Esophagus mucosa (tissue), 1 donor: ENCODE measurements at regions not wholly inside any gene's neighbourhood (a gene's known extent, or its start where the extent isn't known, plus 50 kb on each side); places are given as distances from the start of the nearest gene placed in this dataset.

Experiments
- ATAC-seq: fragments of 200-7000 bp; cut with Tn5 transposase; one replicate; pipeline ENCODE4 v1.9.1; 2020
- donor health status: DM: yes; HTN: yes; CAD: no.

GRCh38 chr2:88281302-88282217, 111.4 kb downstream of the THNSL2 start:
- peak; percentile 72 for ATAC-seq

DNA sequence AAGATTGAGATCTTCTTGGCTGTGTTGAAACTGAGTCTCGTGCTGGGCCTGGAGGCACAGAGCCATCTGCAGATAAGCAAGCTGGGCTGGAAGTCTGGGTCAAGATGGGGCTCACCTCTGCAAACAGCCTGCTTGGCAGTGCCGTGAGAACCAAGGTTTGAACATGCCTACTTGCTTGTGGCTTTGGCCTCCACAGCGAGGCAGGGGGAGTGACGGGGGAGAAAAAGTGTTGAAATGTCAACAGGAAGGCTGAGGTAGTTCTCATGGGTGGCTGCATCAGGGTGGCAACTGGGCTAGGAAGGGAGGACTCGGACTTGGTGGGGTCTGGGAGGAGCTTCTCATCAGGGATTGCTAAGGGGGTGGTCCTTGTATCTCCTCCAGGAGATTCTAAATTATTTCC, 99.7 kb downstream of the THNSL2 start:
- no peak for ATAC-seq

DNA sequence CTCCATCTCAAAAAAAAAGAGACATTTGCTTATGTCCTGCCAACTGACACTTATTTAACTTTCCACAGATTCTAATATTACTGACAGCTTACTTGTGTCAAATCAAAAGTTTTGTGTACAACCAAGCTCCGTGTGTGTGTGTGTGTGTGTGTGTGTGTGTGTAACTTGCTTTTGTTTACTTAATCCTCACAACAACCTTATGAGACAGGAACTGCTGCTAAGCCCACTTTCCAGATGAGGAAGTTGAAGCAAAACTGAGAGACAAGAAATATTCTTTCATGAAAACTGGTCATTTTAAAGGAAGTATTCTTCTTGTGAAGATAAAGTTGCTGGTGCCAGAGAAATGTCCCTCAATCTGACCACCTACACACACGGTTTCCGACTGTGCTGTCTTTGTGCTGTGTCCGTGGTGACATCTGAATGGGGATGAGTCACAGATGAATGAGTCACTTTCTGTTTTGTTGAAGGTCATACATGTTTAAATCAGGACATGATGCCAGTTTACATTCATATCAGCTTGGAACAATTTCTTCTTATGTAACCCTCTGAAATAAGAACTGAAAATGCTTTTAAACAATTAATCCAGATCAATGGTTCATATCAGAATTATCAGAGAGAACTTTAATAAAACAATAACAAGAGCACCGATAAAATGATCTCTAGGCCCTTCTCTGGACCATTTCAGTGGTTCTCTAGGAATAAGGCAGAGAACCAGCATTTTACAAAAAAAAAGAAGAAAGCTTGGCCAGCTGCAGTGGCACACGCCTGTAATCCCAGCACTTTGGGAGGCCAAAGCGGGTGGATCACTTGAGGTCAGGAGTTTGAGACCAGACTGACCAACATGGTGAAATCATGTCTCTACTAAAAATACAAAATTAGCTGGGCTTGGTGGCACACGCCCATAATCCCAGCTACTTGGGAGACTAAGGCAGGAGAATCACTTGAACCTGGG, 95.5 kb downstream of the THNSL2 start:
- peak; percentile 53 for ATAC-seq

DNA sequence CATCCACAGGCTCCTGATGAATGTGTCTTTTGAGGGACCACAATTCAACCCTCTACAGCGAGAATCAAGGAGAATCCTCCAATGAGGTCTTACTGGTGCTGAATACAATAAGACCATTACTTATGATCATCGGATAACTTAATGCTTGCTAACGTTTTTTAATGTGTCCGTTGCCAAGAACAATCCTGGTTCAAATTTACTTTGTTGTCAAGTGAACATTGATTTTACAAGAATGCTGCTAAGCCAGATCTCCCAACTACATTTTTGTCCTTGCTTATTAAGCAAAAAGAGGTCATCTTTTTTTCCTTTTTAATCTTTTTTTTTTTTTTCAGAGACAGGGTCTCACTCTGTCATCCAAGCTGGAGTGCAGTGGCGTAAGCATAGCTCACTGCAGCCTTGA, 93.7 kb downstream of the THNSL2 start:
- no peak for ATAC-seq

DNA sequence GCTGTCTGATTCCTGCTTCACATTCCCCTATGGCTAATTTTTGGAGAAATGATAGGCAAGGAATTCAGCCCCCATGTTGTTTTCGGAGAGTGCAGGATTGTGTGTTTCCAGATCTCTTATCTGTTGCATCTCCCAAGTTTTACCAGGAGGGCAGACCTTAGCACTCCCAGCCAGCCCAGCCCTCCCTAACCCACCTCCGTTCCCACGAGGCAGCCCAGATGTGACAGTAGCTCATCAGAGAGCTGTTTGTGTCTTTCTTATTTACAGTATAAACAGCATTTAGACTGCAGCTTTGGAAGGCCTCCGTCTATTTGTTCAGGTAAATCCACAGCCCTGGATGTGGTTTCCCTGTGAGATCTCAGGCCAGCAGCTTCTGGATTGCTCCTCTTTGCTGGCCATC, 91.6 kb downstream of the THNSL2 start:
- no peak for ATAC-seq

DNA sequence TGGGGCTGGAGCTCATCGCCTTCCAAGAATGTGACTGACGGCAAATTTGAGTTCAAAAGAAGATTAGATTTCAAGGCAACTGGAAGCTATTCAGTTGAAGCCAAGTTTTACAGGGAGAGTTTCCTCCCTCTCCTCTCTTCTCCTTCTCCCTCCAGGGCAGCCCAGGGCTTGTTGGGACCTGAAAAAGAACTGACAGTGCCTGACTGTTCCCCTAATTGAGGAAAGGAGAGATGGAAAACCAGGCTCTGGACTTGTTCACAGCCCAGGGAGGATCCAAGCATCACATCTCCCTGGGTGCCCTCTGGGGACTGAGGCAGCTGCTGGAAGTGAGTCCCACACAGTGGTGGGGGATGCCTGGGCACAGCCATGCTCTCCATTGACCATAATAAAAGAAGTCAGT, 88.1 kb downstream of the THNSL2 start:
- peak; percentile 86 for ATAC-seq

DNA sequence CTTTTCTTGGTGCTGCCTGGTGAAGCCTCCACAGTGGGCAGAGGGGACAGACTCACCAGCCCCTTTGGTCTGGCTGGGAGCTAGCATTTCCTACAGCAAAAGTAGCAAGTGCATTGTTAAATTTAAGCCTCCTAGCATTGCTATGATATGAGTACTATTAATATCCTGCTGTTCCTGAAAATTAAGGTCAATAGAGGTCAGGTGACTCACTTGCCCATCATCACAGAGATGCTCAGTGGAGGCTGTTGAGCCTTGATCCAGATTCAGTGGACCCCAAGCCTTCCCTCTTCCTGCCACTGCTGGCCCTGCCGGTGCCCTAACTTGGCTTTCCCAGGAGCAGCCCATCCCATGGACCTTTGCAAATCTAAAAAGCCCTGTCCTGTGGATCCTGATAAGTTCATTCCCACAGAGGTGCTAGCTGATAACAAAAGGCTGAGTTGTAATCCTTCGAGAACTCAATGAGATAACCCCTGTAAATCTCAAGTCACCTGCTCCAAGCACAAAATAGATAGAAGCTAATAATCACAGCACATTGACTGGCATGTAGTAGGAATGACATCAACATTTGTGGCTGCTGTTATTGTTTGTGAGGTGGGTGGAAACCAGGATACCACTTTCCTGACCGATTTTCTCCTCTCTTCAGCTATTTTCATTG, 84.4 kb downstream of the THNSL2 start:
- ATAC-seq: no peak

DNA sequence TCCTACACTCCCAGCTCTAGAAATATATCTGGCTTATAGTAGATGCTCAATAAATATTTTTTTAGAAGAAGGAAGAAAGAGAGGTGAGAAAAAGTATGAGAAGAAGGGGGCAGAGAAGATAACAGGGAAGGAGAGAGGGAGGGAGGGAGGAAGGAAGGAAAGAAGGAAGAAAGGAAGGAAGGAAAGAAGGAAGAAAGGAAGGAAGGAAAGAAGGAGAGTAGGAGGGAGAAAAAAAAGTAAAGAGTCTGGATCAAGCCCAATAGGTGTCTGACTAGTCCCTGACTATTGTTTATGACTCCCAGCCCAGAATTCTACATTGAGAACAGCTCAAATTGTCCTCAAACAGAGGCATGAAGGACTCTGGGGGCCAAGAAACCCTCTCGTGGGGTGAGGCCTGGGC, 83.9 kb downstream of the THNSL2 start:
- no peak for ATAC-seq

DNA sequence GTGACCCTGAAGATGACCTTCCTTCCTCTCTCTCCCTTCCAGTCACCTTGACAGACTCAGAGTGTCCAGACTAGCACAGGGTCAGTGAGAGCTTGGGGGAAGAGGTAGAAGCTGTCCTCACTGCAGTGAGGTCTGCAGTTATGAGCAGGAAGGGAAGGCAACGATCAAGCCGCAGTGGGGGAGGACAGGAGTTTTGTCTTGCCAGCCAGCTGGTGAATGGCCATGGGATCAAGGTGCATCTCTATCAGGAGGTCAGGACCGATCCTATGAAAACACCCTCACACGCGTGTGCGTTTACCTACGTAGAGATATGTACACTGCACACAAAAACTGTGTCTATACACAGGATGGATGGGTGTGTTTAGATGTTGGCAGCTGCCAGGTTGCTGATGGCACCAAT, 83.2 kb downstream of the THNSL2 start:
- ATAC-seq: no peak

GRCh38 chr2:88252646-88253045, 82.5 kb downstream of the THNSL2 start:
- no peak for ATAC-seq

DNA sequence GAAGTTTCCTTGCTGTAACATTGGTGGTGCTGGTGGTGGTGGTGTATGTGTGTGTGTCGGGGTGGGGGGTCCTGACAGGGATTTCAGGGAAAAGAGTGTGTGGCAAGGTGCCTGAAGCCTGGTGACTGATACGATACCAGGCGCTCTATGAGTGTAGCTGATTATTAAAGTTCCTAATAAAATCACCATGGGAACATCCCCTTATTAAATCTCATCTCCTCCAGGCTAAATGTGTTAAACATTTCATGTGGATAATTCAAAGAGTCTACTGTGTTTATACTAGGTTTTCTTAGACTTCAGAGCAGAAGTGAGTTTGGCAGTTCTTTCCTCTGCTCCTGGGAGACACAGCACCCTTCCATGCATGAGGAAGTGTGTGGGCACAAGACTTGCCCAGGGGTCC, 82.0 kb downstream of the THNSL2 start:
- ATAC-seq: no peak

GRCh38 chr2:88250404-88250803, 80.3 kb downstream of the THNSL2 start:
- ATAC-seq: no peak

DNA sequence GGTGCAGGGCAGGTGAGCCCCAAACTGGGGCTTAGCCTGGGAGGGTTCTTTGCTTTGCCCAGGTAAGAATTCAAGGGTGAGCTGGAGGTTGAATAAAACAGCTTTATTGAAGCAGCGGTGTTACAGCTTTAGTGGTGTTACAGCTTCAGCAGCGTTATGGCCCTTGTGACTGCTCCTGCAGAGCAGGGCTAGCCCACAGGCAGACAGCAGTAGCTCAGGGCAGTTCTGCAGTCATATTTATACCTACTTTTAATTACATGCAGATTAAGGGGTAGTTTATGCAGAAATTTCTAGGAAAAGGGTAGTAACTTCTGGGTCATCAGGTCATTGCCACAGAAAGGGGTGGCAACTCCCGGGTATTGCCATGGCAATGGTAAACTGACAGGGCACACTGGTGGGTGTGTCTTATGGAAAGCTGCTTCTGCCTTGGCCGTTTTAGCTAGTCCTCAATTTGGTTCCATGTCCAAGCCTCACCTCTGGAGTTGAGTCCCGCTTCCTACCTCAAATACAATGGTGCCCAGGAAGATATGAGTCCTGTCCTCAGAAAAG, 78.2 kb downstream of the THNSL2 start:
- ATAC-seq: no peak

DNA sequence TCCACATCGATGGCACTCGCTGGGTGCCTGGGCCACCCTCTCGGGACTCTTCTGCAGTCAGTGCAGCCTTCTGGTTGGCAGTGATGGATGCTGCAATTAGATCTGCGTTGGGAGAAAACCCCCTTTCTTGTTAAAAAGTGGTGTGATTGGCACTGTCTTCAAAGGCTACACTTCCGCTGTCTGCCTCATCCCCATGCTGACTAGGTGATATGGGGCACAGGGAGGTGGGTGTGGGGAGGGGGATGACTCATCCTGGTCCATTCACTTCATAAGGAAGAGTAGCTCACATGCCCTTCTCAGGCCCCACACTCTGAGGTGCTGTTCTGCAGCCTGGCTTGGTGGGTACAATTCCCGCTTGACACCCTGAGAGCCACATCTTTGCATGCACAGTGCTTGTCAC, 77.4 kb downstream of the THNSL2 start:
- ATAC-seq: no peak

DNA sequence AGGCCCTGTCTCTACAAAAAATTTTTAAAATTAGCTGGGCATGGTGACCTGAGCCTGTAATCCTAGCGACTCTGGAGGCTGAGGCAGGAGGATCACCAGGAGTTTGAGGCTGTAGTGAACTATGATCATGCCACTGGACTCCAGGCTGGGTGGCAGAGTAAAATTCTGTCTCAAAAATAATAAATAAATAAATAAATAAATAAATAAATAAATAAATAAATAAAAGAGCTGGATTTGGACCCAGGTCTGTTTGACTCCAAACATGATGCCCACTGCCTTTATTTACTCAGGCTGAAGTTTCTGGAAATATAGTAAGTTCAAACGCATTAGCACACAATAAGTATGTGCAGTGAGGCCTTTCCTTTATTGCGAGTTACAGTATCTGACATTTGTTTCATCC, 75.0 kb downstream of the THNSL2 start:
- ATAC-seq: no peak

DNA sequence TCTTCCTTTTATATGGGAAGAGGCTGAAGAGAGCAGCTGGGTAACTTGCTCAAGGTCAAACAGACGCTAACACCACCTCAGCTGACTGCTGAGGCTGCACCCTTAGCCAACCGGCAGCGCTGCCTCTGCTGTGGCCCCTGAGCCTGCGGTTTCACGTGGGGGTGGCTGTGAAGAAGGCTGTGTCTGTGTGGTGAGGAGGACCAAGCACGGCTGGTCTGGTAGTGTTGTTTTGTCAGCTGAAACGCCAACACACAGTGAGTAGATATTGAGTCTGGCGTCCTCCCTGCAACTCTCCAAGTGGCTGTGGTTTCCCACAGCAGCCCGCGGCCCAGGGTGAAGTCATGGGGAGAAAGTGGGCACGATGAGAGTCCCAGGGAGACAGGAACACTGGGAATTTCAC, 69.6 kb downstream of the THNSL2 start:
- ATAC-seq: no peak

- ATAC-seq: no peak
Observed at GRCh38 chr2:88236666-88237065, 66.5 kb downstream of the THNSL2 start.
